ENCODE measurements at regions not wholly inside any gene's neighbourhood (a gene's known extent, or its start where the extent isn't known, plus 50 kb on each side); places are given as distances from the start of the nearest gene placed in this dataset.

- intact Hi-C loops (cut with DNase I, micrococcal nuclease): no loop called here
- H3K4me3 ChIP-seq: no peak overlapping the region
- ATAC-seq (no peak), DNase-seq (peak in 2 of 3 donors; percentile 13 to 40)
- no peaks in the 10 kb centered on the region for H3K9me3 ChIP-seq
- TF ChIP-seq, protein P1, sequence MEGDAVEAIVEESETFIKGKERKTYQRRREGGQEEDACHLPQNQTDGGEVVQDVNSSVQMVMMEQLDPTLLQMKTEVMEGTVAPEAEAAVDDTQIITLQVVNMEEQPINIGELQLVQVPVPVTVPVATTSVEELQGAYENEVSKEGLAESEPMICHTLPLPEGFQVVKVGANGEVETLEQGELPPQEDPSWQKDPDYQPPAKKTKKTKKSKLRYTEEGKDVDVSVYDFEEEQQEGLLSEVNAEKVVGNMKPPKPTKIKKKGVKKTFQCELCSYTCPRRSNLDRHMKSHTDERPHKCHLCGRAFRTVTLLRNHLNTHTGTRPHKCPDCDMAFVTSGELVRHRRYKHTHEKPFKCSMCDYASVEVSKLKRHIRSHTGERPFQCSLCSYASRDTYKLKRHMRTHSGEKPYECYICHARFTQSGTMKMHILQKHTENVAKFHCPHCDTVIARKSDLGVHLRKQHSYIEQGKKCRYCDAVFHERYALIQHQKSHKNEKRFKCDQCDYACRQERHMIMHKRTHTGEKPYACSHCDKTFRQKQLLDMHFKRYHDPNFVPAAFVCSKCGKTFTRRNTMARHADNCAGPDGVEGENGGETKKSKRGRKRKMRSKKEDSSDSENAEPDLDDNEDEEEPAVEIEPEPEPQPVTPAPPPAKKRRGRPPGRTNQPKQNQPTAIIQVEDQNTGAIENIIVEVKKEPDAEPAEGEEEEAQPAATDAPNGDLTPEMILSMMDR (IDR thresholded peaks at IDR 0.05): no peak
- no peaks in the 10 kb centered on the region for H3K36me3 ChIP-seq (ENCODE audit: low read depth)
- no peaks in the 10 kb centered on the region for H3K4me1 ChIP-seq (ENCODE audit: low read depth)
These were observed 442.9 kb upstream of the NEGR1 start for GRCh38 chr1:72724951-72725861.

GRCh38 chr1:72705921-72706320 lies 423.6 kb upstream of the NEGR1 start:
- Histone ChIP-seq H3K4me3 (no peak overlapping the region), H3K36me3 (ENCODE audit: low read depth) (no peaks in the 10 kb centered on the region), H3K9me3 (no peaks in the 10 kb centered on the region), H3K4me1 (ENCODE audit: low read depth) (no peaks in the 10 kb centered on the region)
- ATAC-seq (no peak), DNase-seq (no peak)
- TF ChIP-seq, protein P1 (IDR thresholded peaks at IDR 0.05): no peak
- intact Hi-C loops (cut with DNase I, micrococcal nuclease): no loop called here

GRCh38 chr1:72704841-72705477 lies 422.6 kb upstream of the NEGR1 start:
- Histone ChIP-seq H3K9me3 (no peaks in the 10 kb centered on the region), H3K36me3 (ENCODE audit: low read depth) (no peaks in the 10 kb centered on the region), H3K4me1 (ENCODE audit: low read depth) (no peaks in the 10 kb centered on the region), H3K4me3 (no peak overlapping the region)
- DNase-seq (no peak), ATAC-seq (no peak)
- intact Hi-C loops (cut with DNase I, micrococcal nuclease): no loop called here
- TF ChIP-seq, protein P1 (IDR thresholded peaks at IDR 0.05): no peak

DNA sequence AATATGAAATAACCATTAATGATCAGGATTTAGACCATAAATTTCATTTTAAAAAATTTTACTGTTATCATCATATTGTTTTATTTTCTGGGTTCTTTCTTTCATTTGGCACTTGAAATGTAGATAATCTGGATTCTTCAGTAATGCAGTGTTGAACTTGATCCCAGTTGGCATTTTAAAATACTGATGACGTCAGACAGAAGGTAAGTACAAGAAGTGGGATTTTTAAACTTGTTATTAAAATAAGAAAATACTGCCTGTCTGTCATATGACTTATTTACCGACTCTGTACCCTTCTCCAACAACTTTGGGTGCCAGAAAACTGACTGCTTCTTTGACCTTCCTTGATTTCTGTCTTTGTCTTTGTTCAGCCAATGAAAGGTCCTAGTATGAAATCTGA lies 415.1 kb upstream of the NEGR1 start:
- no peaks in the 10 kb centered on the region for H3K4me1 ChIP-seq (ENCODE audit: low read depth)
- intact Hi-C loops (cut with DNase I, micrococcal nuclease): no loop called here
- DNase-seq (no peak), ATAC-seq (no peak)
- no peak overlapping the region for H3K4me3 ChIP-seq
- H3K36me3 ChIP-seq (ENCODE audit: low read depth): no peaks in the 10 kb centered on the region
- TF ChIP-seq, protein P1 (IDR thresholded peaks at IDR 0.05): no peak
- H3K9me3 ChIP-seq: peaks cover 7% of the 10 kb centered on the region

DNA sequence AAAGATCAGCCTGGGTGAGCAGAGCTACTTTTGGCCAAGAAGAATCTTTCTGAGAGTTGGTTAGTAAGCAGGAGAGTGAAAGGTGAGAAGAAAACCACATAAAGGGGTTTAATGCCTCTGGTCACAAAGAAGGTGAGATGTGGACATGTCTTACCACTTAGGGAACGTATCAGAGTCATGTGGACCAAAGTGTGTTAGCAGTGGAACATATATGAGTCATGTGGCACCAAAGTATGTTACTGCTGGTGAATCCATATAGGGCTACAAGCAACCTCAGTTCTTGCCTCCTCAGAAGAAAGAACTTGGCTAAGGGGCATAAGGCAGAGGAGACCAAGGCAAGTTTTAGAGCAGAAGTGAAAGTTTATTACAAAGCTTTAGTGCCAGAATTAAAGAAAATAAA lies 411.6 kb upstream of the NEGR1 start:
- intact Hi-C loops (cut with DNase I, micrococcal nuclease): no loop called here
- ATAC-seq: no peak

More for the DNA sequence above, 411.6 kb upstream of the NEGR1 start:
- Histone ChIP-seq H3K9me3 (peaks cover 7% of the 10 kb centered on the region), H3K4me3 (no peak overlapping the region), H3K36me3 (ENCODE audit: low read depth) (no peaks in the 10 kb centered on the region), H3K4me1 (ENCODE audit: low read depth) (no peaks in the 10 kb centered on the region)
- DNase-seq: no peak
- TF ChIP-seq, protein P1 (IDR thresholded peaks at IDR 0.05): no peak
